ENCODE measurements at regions not wholly inside any gene's neighbourhood (a gene's known extent, or its start where the extent isn't known, plus 50 kb on each side); places are given as distances from the start of the nearest gene placed in this dataset.

DNA sequence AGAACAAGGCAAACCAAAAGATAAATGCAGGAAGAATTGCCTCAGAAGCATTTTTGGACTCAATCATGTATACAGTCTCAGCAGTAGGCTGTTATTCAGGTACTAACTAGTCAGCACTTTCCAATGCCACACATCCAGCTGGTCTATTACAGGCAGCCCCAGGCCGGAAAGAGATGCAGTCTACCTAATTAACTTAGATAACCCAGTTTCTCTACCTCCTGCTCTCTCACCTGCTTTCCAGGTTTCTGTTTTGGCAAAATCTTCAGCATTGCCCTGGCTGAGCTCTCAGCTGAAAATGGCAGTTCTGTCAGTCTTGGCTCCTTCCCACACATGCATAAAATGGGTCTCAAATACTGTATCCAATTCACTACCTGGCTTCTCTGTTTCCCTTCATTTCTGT lies 101.3 kb upstream of the UFL1 start:
- no peak for TF ChIP-seq CTCF (IDR thresholded peaks at IDR 0.05)
- TF ChIP-seq SIN3A (IDR thresholded peaks at IDR 0.05; ENCODE audit: borderline replicate concordance, insufficient read depth, low read depth, low read length): no peak
- no peak for TF ChIP-seq POLR2AphosphoS5 (IDR thresholded peaks at IDR 0.05; ENCODE audit: low read depth, low read length)
- no peak for TF ChIP-seq TCF7L2 (IDR thresholded peaks at IDR 0.05; ENCODE audit: low read depth, low read length)

Data from Panc1 (cell line).